22Rv1 (cell line): ENCODE measurements at regions not wholly inside any gene's neighbourhood (a gene's known extent, or its start where the extent isn't known, plus 50 kb on each side); places are given as distances from the start of the nearest gene placed in this dataset.

Experiments
- H3K27ac ChIP-seq: fragments of 450-650 bp; 2 replicates; pipeline ENCODE4 v1.5.1; 2017
- CTCF ChIP-seq: fragments of 450-650 bp; IDR thresholded peaks from 2 replicates; pipeline ENCODE4 v1.5.1; 2017; ENCODE audit warnings: mild to moderate bottlenecking
- ZFX ChIP-seq: fragments of 450-650 bp; IDR thresholded peaks from 2 replicates; pipeline ENCODE4 v1.6.1; 2017; ENCODE audit warnings: antibody characterized with exemption, borderline replicate concordance

- H3K27ac ChIP-seq, result no peak overlapping the region
- TF ChIP-seq ZFX, result no peak
- TF ChIP-seq CTCF, result no peak
Observed at GRCh38 chr20:60074276-60074675, 116.1 kb downstream of the CDH26 start.

- TF ChIP-seq ZFX, result no peak
- H3K27ac ChIP-seq, result no peak overlapping the region
Observed at GRCh38 chr20:60078351-60079250, 120.4 kb downstream of the CDH26 start.

GRCh38 chr20:60080401-60080800 lies 122.2 kb downstream of the CDH26 start:
- TF ChIP-seq CTCF (no peak), ZFX (no peak)
- no peak overlapping the region for H3K27ac ChIP-seq

- no peak overlapping the region for H3K27ac ChIP-seq
- TF ChIP-seq CTCF (no peak), ZFX (no peak)
Observed at GRCh38 chr20:60085551-60086132, 127.4 kb downstream of the CDH26 start.

- H3K27ac ChIP-seq, result no peak overlapping the region
- no peak for TF ChIP-seq ZFX
- no peak for TF ChIP-seq CTCF
Observed at GRCh38 chr20:60086821-60087562, 128.8 kb downstream of the CDH26 start.

GRCh38 chr20:60087563-60088105 lies 129.4 kb downstream of the CDH26 start:
- TF ChIP-seq CTCF, result no peak
- no peak for TF ChIP-seq ZFX
- no peak overlapping the region for H3K27ac ChIP-seq

GRCh38 chr20:60088236-60088635 lies 130.0 kb downstream of the CDH26 start:
- TF ChIP-seq ZFX, result no peak
- TF ChIP-seq CTCF, result no peak
- no peak overlapping the region for H3K27ac ChIP-seq
